Pons (tissue), 1 donor: ENCODE measurements at regions not wholly inside any gene's neighbourhood (a gene's known extent, or its start where the extent isn't known, plus 50 kb on each side); places are given as distances from the start of the nearest gene placed in this dataset.

ENCODE experiments used
- DNase-seq: peaks from one replicate; pipeline ENCODE4 v3.0.0-alpha.2; 2016; ENCODE audit warnings: low spot score

- DNase-seq = no peak
Measured at GRCh38 chr3:40858364-40859115, 333.8 kb downstream of the ZNF621 start.

- DNase-seq = no peak
Measured at GRCh38 chr3:40862946-40863345, 336.4 kb upstream of the CTNNB1 start.

- no peak for DNase-seq
Measured at GRCh38 chr3:40864146-40864782, 335.0 kb upstream of the CTNNB1 start.

GRCh38 chr3:40864915-40865314, 334.4 kb upstream of the CTNNB1 start:
- DNase-seq = no peak

- DNase-seq = no peak
Measured at GRCh38 chr3:40867797-40868196, 331.5 kb upstream of the CTNNB1 start.

- DNase-seq = no peak
Measured at GRCh38 chr3:40869013-40869412, 330.3 kb upstream of the CTNNB1 start.

- DNase-seq = no peak
Measured at GRCh38 chr3:40869939-40870338, 329.4 kb upstream of the CTNNB1 start.

GRCh38 chr3:40871394-40871793, 327.9 kb upstream of the CTNNB1 start:
- no peak for DNase-seq

- DNase-seq = no peak
Measured at GRCh38 chr3:40872258-40872920, 326.9 kb upstream of the CTNNB1 start.

- DNase-seq = no peak
Measured at GRCh38 chr3:40873476-40873875, 325.8 kb upstream of the CTNNB1 start.

GRCh38 chr3:40873934-40874699, 325.2 kb upstream of the CTNNB1 start:
- DNase-seq = no peak

- DNase-seq = no peak
Measured at GRCh38 chr3:40875581-40875980, 323.7 kb upstream of the CTNNB1 start.

- DNase-seq = no peak
Measured at GRCh38 chr3:40876009-40876408, 323.3 kb upstream of the CTNNB1 start.

GRCh38 chr3:40876496-40876895, 322.8 kb upstream of the CTNNB1 start:
- DNase-seq = no peak

GRCh38 chr3:40877631-40878463, 321.5 kb upstream of the CTNNB1 start:
- peak; percentile 78 for DNase-seq

GRCh38 chr3:40878464-40878905, 320.8 kb upstream of the CTNNB1 start:
- no peak for DNase-seq

GRCh38 chr3:40885430-40885829, 313.9 kb upstream of the CTNNB1 start:
- DNase-seq = no peak

- no peak for DNase-seq
Measured at GRCh38 chr3:40886660-40887425, 312.5 kb upstream of the CTNNB1 start.

- DNase-seq = no peak
Measured at GRCh38 chr3:40891186-40891585, 308.1 kb upstream of the CTNNB1 start.

GRCh38 chr3:40895109-40895508, 304.2 kb upstream of the CTNNB1 start:
- DNase-seq = no peak

GRCh38 chr3:40899286-40899712, 300.0 kb upstream of the CTNNB1 start:
- DNase-seq = no peak
